Hepatic stellate cell (primary cell): ENCODE measurements at regions not wholly inside any gene's neighbourhood (a gene's known extent, or its start where the extent isn't known, plus 50 kb on each side); places are given as distances from the start of the nearest gene placed in this dataset.

Experiments
- DNase-seq: peaks from one replicate; pipeline ENCODE4 v3.0.0; 2011; ENCODE audit warnings: low spot score

GRCh38 chr1:55400508-55400907, 185.3 kb upstream of the USP24 start:
- DNase-seq = no peak

- no peak for DNase-seq
These were observed 184.2 kb upstream of the USP24 start for GRCh38 chr1:55399346-55399745.

GRCh38 chr1:55396381-55396891, 181.3 kb upstream of the USP24 start:
- DNase-seq = no peak

GRCh38 chr1:55388960-55389359, 173.8 kb upstream of the USP24 start:
- no peak for DNase-seq

- DNase-seq = no peak
These were observed 172.0 kb upstream of the USP24 start for GRCh38 chr1:55387145-55387544.

GRCh38 chr1:55386456-55386855, 171.3 kb upstream of the USP24 start:
- DNase-seq = no peak

GRCh38 chr1:55385402-55386018, 170.3 kb upstream of the USP24 start:
- no peak for DNase-seq

GRCh38 chr1:55384637-55385036, 169.5 kb upstream of the USP24 start:
- DNase-seq = no peak

GRCh38 chr1:55382806-55383305, 167.7 kb upstream of the USP24 start:
- DNase-seq = no peak

GRCh38 chr1:55381983-55382382, 166.8 kb upstream of the USP24 start:
- no peak for DNase-seq

GRCh38 chr1:55381491-55381890, 166.3 kb upstream of the USP24 start:
- no peak for DNase-seq

GRCh38 chr1:55380355-55380970, 165.3 kb upstream of the USP24 start:
- DNase-seq = no peak

GRCh38 chr1:55378582-55378981, 163.4 kb upstream of the USP24 start:
- DNase-seq = no peak

- DNase-seq = no peak
These were observed 161.7 kb upstream of the USP24 start for GRCh38 chr1:55376897-55377296.

GRCh38 chr1:55375617-55376258, 160.6 kb upstream of the USP24 start:
- peak; percentile 40 for DNase-seq

- no peak for DNase-seq
These were observed 159.8 kb upstream of the USP24 start for GRCh38 chr1:55374801-55375616.

- no peak for DNase-seq
These were observed 159.1 kb upstream of the USP24 start for GRCh38 chr1:55374216-55374615.

GRCh38 chr1:55369474-55369873, 154.3 kb upstream of the USP24 start:
- DNase-seq = no peak

- DNase-seq = no peak
These were observed 153.5 kb upstream of the USP24 start for GRCh38 chr1:55368698-55369097.

GRCh38 chr1:55367273-55367672, 152.1 kb upstream of the USP24 start:
- DNase-seq = no peak

- no peak for DNase-seq
These were observed 149.1 kb upstream of the USP24 start for GRCh38 chr1:55364216-55364615.

GRCh38 chr1:55363268-55363667, 148.1 kb upstream of the USP24 start:
- DNase-seq = no peak
